NB4 (cell line): ENCODE measurements at regions not wholly inside any gene's neighbourhood (a gene's known extent, or its start where the extent isn't known, plus 50 kb on each side); places are given as distances from the start of the nearest gene placed in this dataset.

ENCODE experiments used
- POLR2A ChIP-seq: IDR thresholded peaks from 2 replicates; pipeline ENCODE4 v1.6.1; 2011; ENCODE audit warnings: mild to moderate bottlenecking; ENCODE audit not compliant: insufficient read length; ENCODE audit errors: extremely low read depth
- TF ChIP-seq, protein P1 (sequence below): IDR thresholded peaks from one replicate; pipeline ENCODE4 v1.5.1; 2012; ENCODE audit warnings: low read depth, low read length
- TF ChIP-seq, protein P2 (sequence below): IDR thresholded peaks from 2 replicates; pipeline ENCODE4 v1.6.1; 2011; ENCODE audit warnings: low read depth, low read length

DNA sequence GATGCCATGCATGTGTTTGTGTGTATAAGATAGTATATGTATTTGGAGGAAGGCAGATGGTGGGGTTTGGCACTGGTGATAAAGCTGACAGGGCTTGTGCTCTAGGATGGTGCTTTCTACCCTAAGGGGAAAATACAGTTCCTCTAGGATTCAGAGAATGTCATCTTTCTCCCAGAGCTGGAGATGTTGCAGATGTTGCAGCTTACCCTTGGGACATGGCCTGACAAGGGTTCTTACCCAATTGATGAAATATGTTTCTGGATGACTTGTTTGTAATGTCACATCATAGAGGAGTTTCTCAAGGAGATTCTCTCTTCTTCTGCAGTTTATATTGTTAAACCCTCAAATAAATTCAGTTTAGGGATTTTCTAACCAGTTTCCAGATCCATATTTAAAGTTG lies 52.5 kb upstream of the PITX2 start:
- TF ChIP-seq, protein P1, sequence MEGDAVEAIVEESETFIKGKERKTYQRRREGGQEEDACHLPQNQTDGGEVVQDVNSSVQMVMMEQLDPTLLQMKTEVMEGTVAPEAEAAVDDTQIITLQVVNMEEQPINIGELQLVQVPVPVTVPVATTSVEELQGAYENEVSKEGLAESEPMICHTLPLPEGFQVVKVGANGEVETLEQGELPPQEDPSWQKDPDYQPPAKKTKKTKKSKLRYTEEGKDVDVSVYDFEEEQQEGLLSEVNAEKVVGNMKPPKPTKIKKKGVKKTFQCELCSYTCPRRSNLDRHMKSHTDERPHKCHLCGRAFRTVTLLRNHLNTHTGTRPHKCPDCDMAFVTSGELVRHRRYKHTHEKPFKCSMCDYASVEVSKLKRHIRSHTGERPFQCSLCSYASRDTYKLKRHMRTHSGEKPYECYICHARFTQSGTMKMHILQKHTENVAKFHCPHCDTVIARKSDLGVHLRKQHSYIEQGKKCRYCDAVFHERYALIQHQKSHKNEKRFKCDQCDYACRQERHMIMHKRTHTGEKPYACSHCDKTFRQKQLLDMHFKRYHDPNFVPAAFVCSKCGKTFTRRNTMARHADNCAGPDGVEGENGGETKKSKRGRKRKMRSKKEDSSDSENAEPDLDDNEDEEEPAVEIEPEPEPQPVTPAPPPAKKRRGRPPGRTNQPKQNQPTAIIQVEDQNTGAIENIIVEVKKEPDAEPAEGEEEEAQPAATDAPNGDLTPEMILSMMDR = no peak
- TF ChIP-seq, protein P2, sequence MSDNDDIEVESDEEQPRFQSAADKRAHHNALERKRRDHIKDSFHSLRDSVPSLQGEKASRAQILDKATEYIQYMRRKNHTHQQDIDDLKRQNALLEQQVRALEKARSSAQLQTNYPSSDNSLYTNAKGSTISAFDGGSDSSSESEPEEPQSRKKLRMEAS = no peak
- no peak for TF ChIP-seq POLR2A
